AG10803 (cell line): ENCODE measurements at regions not wholly inside any gene's neighbourhood (a gene's known extent, or its start where the extent isn't known, plus 50 kb on each side); places are given as distances from the start of the nearest gene placed in this dataset.
A peak's percentile ranks its signal among the peaks of the same experiment; 100 is the strongest.

ENCODE experiments used
- DNase-seq: peaks from one replicate; pipeline ENCODE4 v3.0.0; 2010; ENCODE audit warnings: low read depth
- H3K4me3 ChIP-seq: 2 replicates; pipeline ENCODE4 v1.5.1; 2011; ENCODE audit warnings: mild to moderate bottlenecking, low read length, control low read depth
- CTCF ChIP-seq: conservative IDR thresholded peaks from 2 replicates; pipeline ENCODE4 v1.5.1; 2011; ENCODE audit warnings: mild to moderate bottlenecking, low read length, control low read depth, inconsistent platforms

GRCh38 chr5:68365889-68366288, 150.3 kb downstream of the PIK3R1 start:
- DNase-seq = no peak
- H3K4me3 ChIP-seq = no peak overlapping the region
- no peak for TF ChIP-seq CTCF

- no peak for TF ChIP-seq CTCF
- no peak for DNase-seq
- H3K4me3 ChIP-seq = no peak overlapping the region
Observed at GRCh38 chr5:68367287-68367686, 151.7 kb downstream of the PIK3R1 start.

GRCh38 chr5:68367717-68368116, 152.2 kb downstream of the PIK3R1 start:
- H3K4me3 ChIP-seq = no peak overlapping the region
- TF ChIP-seq CTCF = no peak
- DNase-seq = no peak

GRCh38 chr5:68368311-68369022, 152.9 kb downstream of the PIK3R1 start:
- H3K4me3 ChIP-seq = no peak overlapping the region
- no peak for TF ChIP-seq CTCF
- peak; percentile 29 for DNase-seq

GRCh38 chr5:68369023-68369359, 153.4 kb downstream of the PIK3R1 start:
- no peak overlapping the region for H3K4me3 ChIP-seq
- TF ChIP-seq CTCF = no peak
- DNase-seq = no peak

GRCh38 chr5:68369457-68370125, 154.0 kb downstream of the PIK3R1 start:
- H3K4me3 ChIP-seq = no peak overlapping the region
- DNase-seq = no peak
- TF ChIP-seq CTCF = no peak

- no peak overlapping the region for H3K4me3 ChIP-seq
- no peak for DNase-seq
- no peak for TF ChIP-seq CTCF
Observed at GRCh38 chr5:68370196-68370595, 154.6 kb downstream of the PIK3R1 start.
